Gastrocnemius medialis (tissue), 4 donors: ENCODE measurements at regions not wholly inside any gene's neighbourhood (a gene's known extent, or its start where the extent isn't known, plus 50 kb on each side); places are given as distances from the start of the nearest gene placed in this dataset.

Experiments
- CTCF ChIP-seq, 5 experiments: fragments of 450-650 bp in 3 of 5; fragments of 200-600 bp in 2 of 5; sonication (generic) in 2 of 5; IDR thresholded peaks in 4 of 5; conservative IDR thresholded peaks in 1 of 5; 1 replicate in 4 of 5; 2 replicates in 1 of 5; pipeline ENCODE4 v1.5.1; 2016 to 2019; ENCODE audit warnings: antibody characterized with exemption in 5 of 5, mild to moderate bottlenecking in 3 of 5, moderate library complexity in 3 of 5
- POLR2A ChIP-seq, 2 donors: fragments of 450-650 bp; IDR thresholded peaks; one replicate each; pipeline ENCODE4 v1.6.1; 2017; ENCODE audit warnings: antibody characterized with exemption in 2 of 2, mild to moderate bottlenecking in 2 of 2, moderate library complexity in 2 of 2

GRCh38 chr11:34001557-34002064, 49.9 kb upstream of the CAPRIN1 start:
- TF ChIP-seq CTCF (IDR thresholded peaks at IDR 0.05 in 4 of 5, conservative IDR thresholded peaks at IDR 0.05 in 1 of 5) (no peak), POLR2A (IDR thresholded peaks at IDR 0.05) (no peak)
